Left ventricle myocardium inferior (tissue), 1 donor: ENCODE measurements at regions not wholly inside any gene's neighbourhood (a gene's known extent, or its start where the extent isn't known, plus 50 kb on each side); places are given as distances from the start of the nearest gene placed in this dataset.

Experiments
- DNase-seq: peaks from one replicate; pipeline ENCODE4 v3.0.0-alpha.2; 2020
- H3K27ac ChIP-seq: fragments of 200-600 bp; replicated peaks from 2 replicates; pipeline ENCODE4 v1.8.0; 2021
- H3K27me3 ChIP-seq: fragments of 200-600 bp; 2 replicates; pipeline ENCODE4 v1.8.0; 2021; ENCODE audit warnings: low read depth
- H3K36me3 ChIP-seq: fragments of 200-600 bp; 2 replicates; pipeline ENCODE4 v1.8.0; 2021
- H3K4me1 ChIP-seq: fragments of 200-600 bp; 2 replicates; pipeline ENCODE4 v1.8.0; 2021
- H3K4me3 ChIP-seq: fragments of 200-600 bp; 2 replicates; pipeline ENCODE4 v1.8.0; 2021; ENCODE audit warnings: mild to moderate bottlenecking, moderate library complexity
- H3K9me3 ChIP-seq: fragments of 200-600 bp; replicated peaks from 2 replicates; pipeline ENCODE4 v1.8.0; 2021
- CTCF ChIP-seq: fragments of 200-600 bp; IDR thresholded peaks from 2 replicates; pipeline ENCODE4 v1.8.0; 2021; ENCODE audit warnings: antibody characterized with exemption, mild to moderate bottlenecking, borderline replicate concordance
- intact Hi-C: fragments of 100-400 bp; cut with micrococcal nuclease; formaldehyde crosslinking; loops from one replicate; pipeline ENCODE4 v1.11.0; 2022
- donor health status: DM: no; HTN: yes; CAD: no; lungs with severe emphysema.

GRCh38 chr10:61278556-61278955, 174.6 kb downstream of the TMEM26 start:
- no peak for TF ChIP-seq CTCF
- Histone ChIP-seq H3K27ac (no peak overlapping the region), H3K27me3 (no peaks in the 10 kb centered on the region), H3K9me3 (no peaks in the 10 kb centered on the region), H3K4me1 (no peaks in the 10 kb centered on the region), H3K36me3 (no peaks in the 10 kb centered on the region), H3K4me3 (no peak overlapping the region)
- DNase-seq, result no peak
- intact Hi-C loops, result no loop called here

GRCh38 chr10:61272781-61273180, 180.4 kb downstream of the TMEM26 start:
- Histone ChIP-seq H3K4me3 (no peak overlapping the region), H3K27ac (no peak overlapping the region), H3K9me3 (no peaks in the 10 kb centered on the region), H3K36me3 (no peaks in the 10 kb centered on the region), H3K27me3 (no peaks in the 10 kb centered on the region), H3K4me1 (no peaks in the 10 kb centered on the region)
- intact Hi-C loops, result no loop called here
- DNase-seq, result no peak
- no peak for TF ChIP-seq CTCF

GRCh38 chr10:61271127-61271780, 181.9 kb downstream of the TMEM26 start:
- no peak for TF ChIP-seq CTCF
- Histone ChIP-seq H3K27me3 (no peaks in the 10 kb centered on the region), H3K4me1 (no peaks in the 10 kb centered on the region), H3K36me3 (no peaks in the 10 kb centered on the region), H3K4me3 (no peak overlapping the region), H3K9me3 (no peaks in the 10 kb centered on the region), H3K27ac (no peak overlapping the region)
- intact Hi-C loops, result no loop called here
- no peak for DNase-seq

- no peaks in the 10 kb centered on the region for H3K27me3 ChIP-seq
- H3K4me3 ChIP-seq, result no peak overlapping the region
- intact Hi-C loops, result no loop called here
- H3K9me3 ChIP-seq, result no peaks in the 10 kb centered on the region
- no peaks in the 10 kb centered on the region for H3K36me3 ChIP-seq
- no peaks in the 10 kb centered on the region for H3K4me1 ChIP-seq
- DNase-seq, result no peak
- H3K27ac ChIP-seq, result no peak overlapping the region
- TF ChIP-seq CTCF, result no peak
These were observed 189.7 kb downstream of the TMEM26 start for GRCh38 chr10:61263518-61263917.

GRCh38 chr10:61262486-61263261, 190.5 kb downstream of the TMEM26 start:
- H3K4me1 ChIP-seq, result no peaks in the 10 kb centered on the region

More at GRCh38 chr10:61262486-61263261, 190.5 kb downstream of the TMEM26 start:
- Histone ChIP-seq H3K4me3 (no peak overlapping the region), H3K27ac (no peak overlapping the region), H3K36me3 (no peaks in the 10 kb centered on the region), H3K9me3 (no peaks in the 10 kb centered on the region), H3K27me3 (no peaks in the 10 kb centered on the region)
- intact Hi-C loops, result no loop called here
- DNase-seq, result no peak
- no peak for TF ChIP-seq CTCF
